SK-N-SH (cell line): ENCODE measurements at regions not wholly inside any gene's neighbourhood (a gene's known extent, or its start where the extent isn't known, plus 50 kb on each side); places are given as distances from the start of the nearest gene placed in this dataset.

Experiments used
- CTCF ChIA-PET: fragments of 300-600, 350-600 bp; formaldehyde crosslinking; extraction: SDS; loops from one replicate; lab custom pipeline; 2021; lab: Yijun Ruan, JAX
- POLR2A ChIA-PET: fragments of 350-600 bp; sonication (Branson Sonifier 250); formaldehyde crosslinking; extraction: SDS; loops from one replicate; lab custom pipeline; 2020; ENCODE audit warnings: antibody characterized with exemption, inconsistent platforms; lab: Yijun Ruan, JAX
- DNase-seq: peaks from one replicate; pipeline ENCODE4 v3.0.0; 2012
- H2AFZ ChIP-seq: fragments of 200-600 bp; sonication (generic); 2 replicates; pipeline ENCODE4 v1.8.1; 2016; ENCODE audit warnings: antibody characterized with exemption, mild to moderate bottlenecking, low read depth
- H3F3A ChIP-seq: fragments of 200-600 bp; sonication (generic); replicated peaks from 2 replicates; pipeline ENCODE3; 2016; ENCODE audit warnings: antibody characterized with exemption, mild to moderate bottlenecking; ENCODE audit not compliant: insufficient read depth
- H3K27ac ChIP-seq, 2 experiments: fragments of 200-500 bp in 1 of 2; fragments of 200-600 bp in 1 of 2; sonication (Bioruptor generic) in 1 of 2; sonication (generic), shearing (Covaris generic) in 1 of 2; 2 replicates each; pipeline versions ENCODE4 v1.5.1 to v1.6.1; 2014 to 2016; ENCODE audit warnings: low read depth in 2 of 2, inconsistent platforms in 1 of 2, low read length in 1 of 2, mild to moderate bottlenecking in 1 of 2, mixed read lengths in 1 of 2
- H3K27me3 ChIP-seq: fragments of 200-600 bp; sonication (generic), shearing (Covaris generic); 2 replicates; pipeline ENCODE4 v1.6.1; 2016; ENCODE audit warnings: mixed run types; ENCODE audit not compliant: insufficient read depth
- H3K36me3 ChIP-seq, 2 experiments: fragments of 200-500 bp in 1 of 2; fragments of 200-600 bp in 1 of 2; sonication (Bioruptor generic) in 1 of 2; sonication (generic) in 1 of 2; replicated peaks in 1 of 2; 2 replicates each; pipeline versions ENCODE3 to v1.5.1; 2014 to 2016; ENCODE audit warnings: low read length in 1 of 2, mild to moderate bottlenecking in 1 of 2; ENCODE audit not compliant: insufficient read depth in 2 of 2, control insufficient read depth in 1 of 2
- H3K4me1 ChIP-seq, 2 experiments: fragments of 200-500 bp in 1 of 2; fragments of 200-600 bp in 1 of 2; sonication (Bioruptor generic) in 1 of 2; sonication (generic), shearing (Covaris generic) in 1 of 2; 2 replicates each; pipeline versions ENCODE4 v1.5.1 to v1.6.1; 2014 to 2016; ENCODE audit warnings: low read depth in 1 of 2, low read length in 1 of 2, mixed run types in 1 of 2; ENCODE audit not compliant: insufficient read depth in 2 of 2, control insufficient read depth in 1 of 2
- H3K4me2 ChIP-seq: fragments of 200-600 bp; sonication (generic), shearing (Covaris generic); 2 replicates; pipeline ENCODE4 v1.6.1; 2017; ENCODE audit warnings: mixed run types
- H3K4me3 ChIP-seq, 2 experiments: fragments of 200-500 bp in 1 of 2; fragments of 200-600 bp in 1 of 2; sonication (Bioruptor generic) in 1 of 2; sonication (generic), shearing (Covaris generic) in 1 of 2; 2 replicates each; pipeline versions ENCODE4 v1.5.1 to v1.8.1; 2014 to 2016; ENCODE audit warnings: low read depth in 2 of 2, inconsistent platforms in 1 of 2, low read length in 1 of 2, mild to moderate bottlenecking in 1 of 2, mixed read lengths in 1 of 2, moderate library complexity in 1 of 2
- H3K79me2 ChIP-seq: fragments of 200-600 bp; sonication (generic); 2 replicates; pipeline ENCODE4 v1.8.1; 2017; ENCODE audit warnings: mild to moderate bottlenecking; ENCODE audit not compliant: insufficient read depth
- H3K9ac ChIP-seq: fragments of 200-600 bp; sonication (generic); 2 replicates; pipeline ENCODE4 v1.6.1; 2017; ENCODE audit warnings: mixed run types
- H3K9me2 ChIP-seq: fragments of 200-600 bp; sonication (generic); 2 replicates; pipeline ENCODE4 v1.6.1; 2017; ENCODE audit warnings: mixed run types
- H3K9me3 ChIP-seq: fragments of 200-600 bp; sonication (generic); 2 replicates; pipeline ENCODE4 v1.6.1; 2017; ENCODE audit warnings: mixed run types, mild to moderate bottlenecking, moderate library complexity
- H4K20me1 ChIP-seq: fragments of 200-600 bp; sonication (generic); 2 replicates; pipeline ENCODE4 v1.6.1; 2017; ENCODE audit warnings: mild to moderate bottlenecking, mixed run types; ENCODE audit not compliant: insufficient read depth
- CTCF ChIP-seq: fragments of 200-600 bp; sonication (generic); IDR thresholded peaks from 2 replicates; pipeline ENCODE4 v1.6.1; 2017; ENCODE audit warnings: antibody characterized with exemption, mild to moderate bottlenecking, moderate library complexity
- EZH2phosphoT487 ChIP-seq: fragments of 200-600 bp; sonication (generic); IDR thresholded peaks from 2 replicates; pipeline ENCODE4 v1.6.1; 2017; ENCODE audit warnings: low read depth, mixed run types, mild to moderate bottlenecking, antibody characterized with exemption, moderate library complexity, borderline replicate concordance
- FOXM1 ChIP-seq: IDR thresholded peaks from 2 replicates; pipeline ENCODE4 v1.4.0; 2012; ENCODE audit warnings: low read depth, mild to moderate bottlenecking
- GABPA ChIP-seq: IDR thresholded peaks from 2 replicates; pipeline ENCODE4 v1.4.0; 2012; ENCODE audit warnings: low read depth, mild to moderate bottlenecking
- JUND ChIP-seq: IDR thresholded peaks from 2 replicates; pipeline ENCODE4 v1.4.0; 2012
- MEF2A ChIP-seq: IDR thresholded peaks from 2 replicates; pipeline ENCODE4 v1.4.0; 2012; ENCODE audit warnings: low read depth, borderline replicate concordance
- RCOR1 ChIP-seq: fragments of 150-350 bp; IDR thresholded peaks from 2 replicates; pipeline ENCODE4 v1.6.1; 2017; ENCODE audit warnings: antibody characterized with exemption, low read length
- SIN3A ChIP-seq: IDR thresholded peaks from 2 replicates; pipeline ENCODE4 v1.6.1; 2012; ENCODE audit warnings: low read depth, mild to moderate bottlenecking, low read length, moderate library complexity, borderline replicate concordance
- TCF12 ChIP-seq: IDR thresholded peaks from 2 replicates; pipeline ENCODE4 v1.4.0; 2012
- TEAD4 ChIP-seq: IDR thresholded peaks from 2 replicates; pipeline ENCODE4 v1.4.0; 2012; ENCODE audit warnings: mild to moderate bottlenecking, borderline replicate concordance; ENCODE audit not compliant: insufficient read depth
- YY1 ChIP-seq: IDR thresholded peaks from 2 replicates; pipeline ENCODE4 v1.4.0; 2012; ENCODE audit warnings: low read depth, mild to moderate bottlenecking
- ZBTB33 ChIP-seq: IDR thresholded peaks from 2 replicates; pipeline ENCODE4 v1.4.0; 2012; ENCODE audit warnings: low read depth, borderline replicate concordance
- WGBS: methylation state at CpG from one replicate; pipeline ENCODE4 v1.1.6; 2017; ENCODE audit warnings: low lambda C conversion rate; 5-methylcytosine and 5-hydroxymethylcytosine counted together

GRCh38 chrX:129040124-129040523, 483.2 kb downstream of the SMARCA1 start:
- ChIA-PET CTCF (interaction anchor here (1.2 kb wide), 1 partner anchor 10 kb away, joined by 3 read pairs; no protein-coding TSS in a partner anchor), POLR2A (no interaction called here)
- TF ChIP-seq RCOR1: no peak
- Histone ChIP-seq H3K4me3 (no peak overlapping the region), H3K36me3 (no peaks in the 10 kb centered on the region), H4K20me1 (no peaks in the 10 kb centered on the region), H3K9me2 (no peaks in the 10 kb centered on the region), H2AFZ (no peak overlapping the region), H3K4me2 (no peak overlapping the region), H3K4me1 (no peaks in the 10 kb centered on the region), H3K27ac (no peak overlapping the region), H3K27me3 (no peaks in the 10 kb centered on the region; the same call in 1 of the 2 replicates), H3K9ac (no peak overlapping the region), H3K9me3 (no peaks in the 10 kb centered on the region), H3F3A (no peaks in the 10 kb centered on the region), H3K79me2 (no peaks in the 10 kb centered on the region)
- 15% methylated on average over 5 of the region's 5 CpGs for WGBS
- DNase-seq: no peak

GRCh38 chrX:129039176-129039575, 484.1 kb downstream of the SMARCA1 start:
- Histone ChIP-seq H2AFZ (no peak overlapping the region), H4K20me1 (no peaks in the 10 kb centered on the region), H3K4me3 (no peak overlapping the region), H3F3A (no peaks in the 10 kb centered on the region), H3K9ac (no peak overlapping the region), H3K27me3 (no peaks in the 10 kb centered on the region; the same call in 1 of the 2 replicates), H3K4me2 (no peak overlapping the region), H3K27ac (no peak overlapping the region), H3K9me2 (no peaks in the 10 kb centered on the region), H3K79me2 (no peaks in the 10 kb centered on the region), H3K4me1 (no peaks in the 10 kb centered on the region), H3K36me3 (no peaks in the 10 kb centered on the region), H3K9me3 (no peaks in the 10 kb centered on the region)
- no peak for DNase-seq
- 11% methylated on average over 7 of the region's 7 CpGs for WGBS
- TF ChIP-seq YY1: no peak
- TF ChIP-seq ZBTB33: no peak
- no peak for TF ChIP-seq MEF2A
- TF ChIP-seq TCF12: no peak
- no peak for TF ChIP-seq EZH2phosphoT487
- TF ChIP-seq RCOR1: no peak
- TF ChIP-seq FOXM1: no peak
- TF ChIP-seq TEAD4: no peak
- no peak for TF ChIP-seq GABPA
- TF ChIP-seq SIN3A: no peak
- CTCF ChIA-PET: interaction anchor here (1.2 kb wide), 1 partner anchor 9 kb away, joined by 3 read pairs; no protein-coding TSS in a partner anchor
- POLR2A ChIA-PET: no interaction called here

GRCh38 chrX:129037389-129037788, 485.9 kb downstream of the SMARCA1 start:
- Histone ChIP-seq H3K4me1 (no peaks in the 10 kb centered on the region), H3K9ac (no peak overlapping the region), H3K4me3 (no peak overlapping the region), H3F3A (no peaks in the 10 kb centered on the region), H3K79me2 (no peaks in the 10 kb centered on the region), H3K9me3 (no peaks in the 10 kb centered on the region), H4K20me1 (no peaks in the 10 kb centered on the region), H3K4me2 (no peak overlapping the region), H3K36me3 (no peaks in the 10 kb centered on the region), H3K27me3 (no peaks in the 10 kb centered on the region; the same call in 1 of the 2 replicates), H3K9me2 (no peaks in the 10 kb centered on the region), H2AFZ (no peak overlapping the region)
- WGBS: 6% methylated on average over 4 of the region's 4 CpGs
- no peak for DNase-seq
- POLR2A ChIA-PET: no interaction called here
- CTCF ChIA-PET: no interaction called here
- no peak for TF ChIP-seq CTCF
- no peak for TF ChIP-seq TEAD4
- no peak for TF ChIP-seq JUND
- TF ChIP-seq, all 33 proteins: peak for 0
- H3K27ac ChIP-seq: no peak overlapping the region
